HL-60 (cell line): ENCODE measurements at regions not wholly inside any gene's neighbourhood (a gene's known extent, or its start where the extent isn't known, plus 50 kb on each side); places are given as distances from the start of the nearest gene placed in this dataset.

Source experiments
- DNase-seq, 2 experiments: peaks; one replicate each; pipeline ENCODE4 v3.0.0-alpha.2; 2010 to 2020; ENCODE audit warnings: low read depth in 1 of 2, low spot score in 1 of 2
- H3K27ac ChIP-seq: fragments of 250-450 bp; sonication (Bioruptor Pico); replicated peaks from 2 replicates; pipeline ENCODE4 v1.5.1; 2020; ENCODE audit warnings: mild to moderate bottlenecking, moderate library complexity
- H3K27me3 ChIP-seq: fragments of 250-450 bp; sonication (Bioruptor Pico); 2 replicates; pipeline ENCODE4 v1.5.1; 2021; ENCODE audit warnings: mild to moderate bottlenecking, moderate library complexity; ENCODE audit not compliant: insufficient read depth, poor library complexity, severe bottlenecking
- H3K4me3 ChIP-seq: replicated peaks from 2 replicates; pipeline ENCODE4 v1.5.1; 2011; ENCODE audit warnings: mild to moderate bottlenecking, control low read depth, low read length; ENCODE audit not compliant: insufficient read depth
- CTCF ChIP-seq: IDR thresholded peaks from one replicate; pipeline ENCODE4 v1.5.1; 2011; ENCODE audit warnings: low read length, control low read depth, inconsistent platforms; ENCODE audit not compliant: insufficient read depth
- GABPA ChIP-seq: IDR thresholded peaks from 2 replicates; pipeline ENCODE4 v1.6.1; 2012; ENCODE audit warnings: low read depth
- POLR2AphosphoS5 ChIP-seq: IDR thresholded peaks from 2 replicates; pipeline ENCODE4 v1.6.1; 2012; ENCODE audit warnings: low read depth
- REST ChIP-seq: IDR thresholded peaks from 2 replicates; pipeline ENCODE4 v1.6.1; 2012; ENCODE audit warnings: low read depth; ENCODE audit not compliant: insufficient replicate concordance
- SPI1 ChIP-seq: IDR thresholded peaks from 2 replicates; pipeline ENCODE4 v1.6.1; 2012; ENCODE audit warnings: low read depth, mild to moderate bottlenecking, borderline replicate concordance

- Histone ChIP-seq H3K27me3 (peaks cover 3% of the 10 kb centered on the region), H3K27ac (no peak overlapping the region), H3K4me3 (no peak overlapping the region)
- DNase-seq = no peak
- TF ChIP-seq CTCF (no peak), POLR2AphosphoS5 (no peak), GABPA (no peak), SPI1 (no peak), REST (no peak)
Observed at GRCh38 chr3:130255442-130255841, 90.0 kb upstream of the COL6A5 start.

GRCh38 chr3:130256821-130257340 lies 88.6 kb upstream of the COL6A5 start:
- Histone ChIP-seq H3K27ac (no peak overlapping the region), H3K27me3 (peaks cover 3% of the 10 kb centered on the region), H3K4me3 (no peak overlapping the region)
- DNase-seq = no peak
- TF ChIP-seq REST = no peak
- TF ChIP-seq CTCF = no peak
- TF ChIP-seq POLR2AphosphoS5 = no peak
- no peak for TF ChIP-seq SPI1
- no peak for TF ChIP-seq GABPA

- Histone ChIP-seq H3K27ac (no peak overlapping the region), H3K4me3 (no peak overlapping the region), H3K27me3 (peaks cover 6% of the 10 kb centered on the region)
- no peak for TF ChIP-seq REST
- no peak for TF ChIP-seq CTCF
- TF ChIP-seq SPI1 = no peak
- TF ChIP-seq POLR2AphosphoS5 = no peak
- no peak for TF ChIP-seq GABPA
- no peak for DNase-seq
Observed at GRCh38 chr3:130258532-130258952, 86.9 kb upstream of the COL6A5 start.
